K562 (cell line): ENCODE measurements at regions not wholly inside any gene's neighbourhood (a gene's known extent, or its start where the extent isn't known, plus 50 kb on each side); places are given as distances from the start of the nearest gene placed in this dataset.

Source experiments
- CSDE1 ChIP-seq, 2 experiments: fragments of 450-650 bp; IDR thresholded peaks; 2 replicates each; pipeline ENCODE4 v1.6.1; 2016; ENCODE audit warnings: mild to moderate bottlenecking in 1 of 2
- EP400 ChIP-seq: fragments of 450-650 bp; IDR thresholded peaks from 2 replicates; pipeline ENCODE4 v1.6.1; 2017; ENCODE audit warnings: antibody characterized with exemption, mild to moderate bottlenecking, moderate library complexity
- HCFC1 ChIP-seq: IDR thresholded peaks from 2 replicates; pipeline ENCODE4 v1.6.1; 2012; ENCODE audit warnings: low read depth, low read length, improper control_type of control experiment
- HNRNPLL ChIP-seq: fragments of 200-400 bp; formaldehyde crosslinking; IDR thresholded peaks from 2 replicates; pipeline ENCODE4 v1.6.1; 2017; ENCODE audit warnings: low read length, low read depth, mild to moderate bottlenecking; ENCODE audit not compliant: poor library complexity, severe bottlenecking
- LCOR ChIP-seq: sonication (generic); formaldehyde crosslinking; IDR thresholded peaks from 2 replicates; pipeline ENCODE4 v1.8.0; 2022; ENCODE audit warnings: mild to moderate bottlenecking, missing genetic modification reagents
- POLR2A ChIP-seq: fragments of 450-650 bp; conservative IDR thresholded peaks from 2 replicates; pipeline ENCODE4 v1.6.1; 2016
- RFX5 ChIP-seq: IDR thresholded peaks from 2 replicates; pipeline ENCODE4 v1.6.1; 2011; ENCODE audit warnings: low read depth, mild to moderate bottlenecking, improper control_type of control experiment, low read length
- TAF1 ChIP-seq: IDR thresholded peaks from 2 replicates; pipeline ENCODE4 v1.6.1; 2011; ENCODE audit warnings: mild to moderate bottlenecking, low read length, moderate library complexity; ENCODE audit not compliant: insufficient read depth, control insufficient read depth, severe bottlenecking; ENCODE audit errors: extremely low read depth
- TRIM28 ChIP-seq: fragments of 450-650 bp; IDR thresholded peaks from 2 replicates; pipeline ENCODE4 v1.6.1; 2017
- ZNF239 ChIP-seq: fragments of 250-450 bp; sonication (Bioruptor Pico); IDR thresholded peaks from 2 replicates; pipeline ENCODE4 v1.4.0; 2020; ENCODE audit warnings: mild to moderate bottlenecking
- ZNF407 ChIP-seq: fragments of 450-650 bp; IDR thresholded peaks from 2 replicates; pipeline ENCODE4 v1.6.1; 2016; ENCODE audit warnings: low read depth
- TF ChIP-seq, protein P1 (sequence below), 3 experiments: fragments of 200-800 bp in 1 of 3; fragments of 250-450 bp in 1 of 3; fragments of 450-650 bp in 1 of 3; sonication (Bioruptor Pico) in 1 of 3; sonication (Bioruptor generic) in 1 of 3; formaldehyde crosslinking in 1 of 3; IDR thresholded peaks; 2 replicates each; pipeline versions ENCODE4 v1.6.1 to v1.8.0; 2016 to 2022; ENCODE audit warnings: mild to moderate bottlenecking in 2 of 3, missing genetic modification characterization in 2 of 3, missing compliant biosample characterization in 1 of 3, moderate library complexity in 1 of 3
- TF ChIP-seq, protein P2 (sequence below): IDR thresholded peaks from 2 replicates; pipeline ENCODE4 v1.6.1; 2011; ENCODE audit not compliant: insufficient read length; ENCODE audit errors: extremely low read depth
- TF ChIP-seq, protein P3 (sequence below): fragments of 450-650 bp; formaldehyde crosslinking; IDR thresholded peaks from 2 replicates; pipeline ENCODE4 v1.4.0; 2022; ENCODE audit warnings: missing genetic modification characterization

- no peak for TF ChIP-seq CSDE1 (IDR thresholded peaks at IDR 0.05)
- TF ChIP-seq, protein P1, sequence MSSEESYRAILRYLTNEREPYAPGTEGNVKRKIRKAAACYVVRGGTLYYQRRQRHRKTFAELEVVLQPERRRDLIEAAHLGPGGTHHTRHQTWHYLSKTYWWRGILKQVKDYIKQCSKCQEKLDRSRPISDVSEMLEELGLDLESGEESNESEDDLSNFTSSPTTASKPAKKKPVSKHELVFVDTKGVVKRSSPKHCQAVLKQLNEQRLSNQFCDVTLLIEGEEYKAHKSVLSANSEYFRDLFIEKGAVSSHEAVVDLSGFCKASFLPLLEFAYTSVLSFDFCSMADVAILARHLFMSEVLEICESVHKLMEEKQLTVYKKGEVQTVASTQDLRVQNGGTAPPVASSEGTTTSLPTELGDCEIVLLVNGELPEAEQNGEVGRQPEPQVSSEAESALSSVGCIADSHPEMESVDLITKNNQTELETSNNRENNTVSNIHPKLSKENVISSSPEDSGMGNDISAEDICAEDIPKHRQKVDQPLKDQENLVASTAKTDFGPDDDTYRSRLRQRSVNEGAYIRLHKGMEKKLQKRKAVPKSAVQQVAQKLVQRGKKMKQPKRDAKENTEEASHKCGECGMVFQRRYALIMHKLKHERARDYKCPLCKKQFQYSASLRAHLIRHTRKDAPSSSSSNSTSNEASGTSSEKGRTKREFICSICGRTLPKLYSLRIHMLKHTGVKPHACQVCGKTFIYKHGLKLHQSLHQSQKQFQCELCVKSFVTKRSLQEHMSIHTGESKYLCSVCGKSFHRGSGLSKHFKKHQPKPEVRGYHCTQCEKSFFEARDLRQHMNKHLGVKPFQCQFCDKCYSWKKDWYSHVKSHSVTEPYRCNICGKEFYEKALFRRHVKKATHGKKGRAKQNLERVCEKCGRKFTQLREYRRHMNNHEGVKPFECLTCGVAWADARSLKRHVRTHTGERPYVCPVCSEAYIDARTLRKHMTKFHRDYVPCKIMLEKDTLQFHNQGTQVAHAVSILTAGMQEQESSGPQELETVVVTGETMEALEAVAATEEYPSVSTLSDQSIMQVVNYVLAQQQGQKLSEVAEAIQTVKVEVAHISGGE (CRISPR knock-in tag; IDR thresholded peaks at IDR 0.05) = no peak
- no peak for TF ChIP-seq ZNF239 (CRISPR knock-in tag)
- no peak for TF ChIP-seq EP400
- TF ChIP-seq, protein P2, sequence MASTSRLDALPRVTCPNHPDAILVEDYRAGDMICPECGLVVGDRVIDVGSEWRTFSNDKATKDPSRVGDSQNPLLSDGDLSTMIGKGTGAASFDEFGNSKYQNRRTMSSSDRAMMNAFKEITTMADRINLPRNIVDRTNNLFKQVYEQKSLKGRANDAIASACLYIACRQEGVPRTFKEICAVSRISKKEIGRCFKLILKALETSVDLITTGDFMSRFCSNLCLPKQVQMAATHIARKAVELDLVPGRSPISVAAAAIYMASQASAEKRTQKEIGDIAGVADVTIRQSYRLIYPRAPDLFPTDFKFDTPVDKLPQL = no peak
- no peak for TF ChIP-seq RFX5
- no peak for TF ChIP-seq ZNF407
- TF ChIP-seq, protein P3, sequence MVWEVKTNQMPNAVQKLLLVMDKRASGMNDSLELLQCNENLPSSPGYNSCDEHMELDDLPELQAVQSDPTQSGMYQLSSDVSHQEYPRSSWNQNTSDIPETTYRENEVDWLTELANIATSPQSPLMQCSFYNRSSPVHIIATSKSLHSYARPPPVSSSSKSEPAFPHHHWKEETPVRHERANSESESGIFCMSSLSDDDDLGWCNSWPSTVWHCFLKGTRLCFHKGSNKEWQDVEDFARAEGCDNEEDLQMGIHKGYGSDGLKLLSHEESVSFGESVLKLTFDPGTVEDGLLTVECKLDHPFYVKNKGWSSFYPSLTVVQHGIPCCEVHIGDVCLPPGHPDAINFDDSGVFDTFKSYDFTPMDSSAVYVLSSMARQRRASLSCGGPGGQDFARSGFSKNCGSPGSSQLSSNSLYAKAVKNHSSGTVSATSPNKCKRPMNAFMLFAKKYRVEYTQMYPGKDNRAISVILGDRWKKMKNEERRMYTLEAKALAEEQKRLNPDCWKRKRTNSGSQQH (CRISPR knock-in tag) = no peak
- TF ChIP-seq TAF1 = no peak
- no peak for TF ChIP-seq HCFC1
- TF ChIP-seq POLR2A = no peak
- TF ChIP-seq LCOR (CRISPR knock-in tag) = no peak
- no peak for TF ChIP-seq HNRNPLL
- TF ChIP-seq TRIM28 = no peak
These were observed 74.5 kb upstream of the S1PR1 start for GRCh38 chr1:101162300-101162699.
